HCT116 (cell line): ENCODE measurements at regions not wholly inside any gene's neighbourhood (a gene's known extent, or its start where the extent isn't known, plus 50 kb on each side); places are given as distances from the start of the nearest gene placed in this dataset.

ENCODE experiments used
- ATAC-seq: fragments of 200-7000 bp; cut with Tn5 transposase; 2 replicates; pipeline ENCODE4 v1.9.1; 2020; ENCODE audit warnings: mild to moderate bottlenecking, moderate library complexity
- BruUV-seq: library from RNA; stranded (reverse); fragments of 400-500 nt; replicated peaks from 2 replicates; lab custom pipeline; 2021; lab: Mats Ljungman, UMichigan
- CTCF ChIA-PET: fragments of 300-600 bp; sonication (Branson Sonifier 250); formaldehyde crosslinking; loops from one replicate; lab custom pipeline; 2021; ENCODE audit warnings: antibody characterized with exemption; lab: Charles Lee
- POLR2A ChIA-PET: fragments of 300-600, 350-600 bp; sonication (Branson Sonifier 250); formaldehyde crosslinking; loops from one replicate; lab custom pipeline; 2021; ENCODE audit warnings: antibody characterized with exemption; lab: Charles Lee
- RAD21 ChIA-PET, 2 experiments: fragments of 300-600 bp; sonication (Branson Sonifier 250); formaldehyde crosslinking; loops; one replicate each; lab custom pipeline; 2023; ENCODE audit warnings: low total read pairs in 2 of 2; ENCODE audit not compliant: uncharacterized antibody in 2 of 2, unreplicated experiment in 2 of 2, low non-redundant PET in 1 of 2; lab: Charles Lee
- DNase-seq: peaks from one replicate; pipeline ENCODE4 v3.0.0-alpha.2; 2010; ENCODE audit warnings: low read depth, low spot score
- H2AFZ ChIP-seq: fragments of 200-600 bp; shearing (Covaris generic), sonication (generic); 2 replicates; pipeline ENCODE4 v1.6.1; 2017; ENCODE audit warnings: low read depth, mixed run types, mixed read lengths, antibody characterized with exemption, low read length; ENCODE audit not compliant: poor library complexity, severe bottlenecking
- H3K27ac ChIP-seq: 2 replicates; pipeline ENCODE4 v1.5.1; 2012; ENCODE audit warnings: low read depth, low read length
- H3K27me3 ChIP-seq: fragments of 200-600 bp; sonication (generic); 2 replicates; pipeline ENCODE4 v1.6.1; 2016; ENCODE audit warnings: mixed run types, low read length, mixed read lengths; ENCODE audit not compliant: insufficient read depth
- H3K36me3 ChIP-seq, 2 experiments: fragments of 200-500 bp in 1 of 2; fragments of 200-600 bp in 1 of 2; sonication (Bioruptor generic) in 1 of 2; sonication (generic) in 1 of 2; 2 replicates each; pipeline versions ENCODE4 v1.5.1 to v1.6.1; 2014 to 2016; ENCODE audit warnings: low read length in 2 of 2, inconsistent platforms in 1 of 2, mixed read lengths in 1 of 2, mixed run types in 1 of 2; ENCODE audit not compliant: insufficient read depth in 2 of 2, control insufficient read depth in 1 of 2
- H3K4me1 ChIP-seq, 2 experiments: fragments of 200-600 bp in 1 of 2; sonication (generic) in 1 of 2; 2 replicates each; pipeline versions ENCODE4 v1.5.1 to v1.6.1; 2012 to 2017; ENCODE audit warnings: low read length in 2 of 2, inconsistent platforms in 1 of 2, mild to moderate bottlenecking in 1 of 2, mixed read lengths in 1 of 2, mixed run types in 1 of 2, moderate library complexity in 1 of 2; ENCODE audit not compliant: insufficient read depth in 2 of 2, control insufficient read depth in 1 of 2
- H3K4me2 ChIP-seq: fragments of 200-600 bp; sonication (generic); 2 replicates; pipeline ENCODE4 v1.6.1; 2017; ENCODE audit warnings: mixed run types, low read length, mixed read lengths
- H3K4me3 ChIP-seq, 2 experiments: fragments of 200-600 bp in 1 of 2; sonication (generic) in 1 of 2; replicated peaks in 1 of 2; 2 replicates each; pipeline ENCODE4 v1.5.1; 2011 to 2016; ENCODE audit warnings: low read length in 2 of 2, control low read depth in 1 of 2, low read depth in 1 of 2, mild to moderate bottlenecking in 1 of 2, mixed read lengths in 1 of 2, mixed run types in 1 of 2
- H3K79me2 ChIP-seq: fragments of 200-600 bp; sonication (generic); 2 replicates; pipeline ENCODE4 v1.6.1; 2017; ENCODE audit warnings: mild to moderate bottlenecking, mixed run types, low read length, moderate library complexity, mixed read lengths; ENCODE audit not compliant: insufficient read depth
- H3K9ac ChIP-seq: fragments of 200-600 bp; sonication (generic); 2 replicates; pipeline ENCODE4 v1.6.1; 2016; ENCODE audit warnings: low read length, mixed read lengths
- H3K9me2 ChIP-seq: fragments of 200-600 bp; sonication (generic), shearing (Covaris generic); 2 replicates; pipeline ENCODE4 v1.6.1; 2017; ENCODE audit warnings: mixed run types, mild to moderate bottlenecking, moderate library complexity; ENCODE audit not compliant: insufficient read depth
- H3K9me3 ChIP-seq, 2 experiments: fragments of 200-500 bp in 1 of 2; fragments of 200-600 bp in 1 of 2; sonication (Bioruptor generic) in 1 of 2; sonication (generic) in 1 of 2; 2 replicates each; pipeline ENCODE4 v1.6.1; 2014 to 2017; ENCODE audit warnings: low read length in 2 of 2, mixed read lengths in 2 of 2, inconsistent platforms in 1 of 2, low read depth in 1 of 2, mild to moderate bottlenecking in 1 of 2, mixed run types in 1 of 2, moderate library complexity in 1 of 2; ENCODE audit not compliant: control insufficient read depth in 1 of 2, insufficient read depth in 1 of 2
- H4K20me1 ChIP-seq: fragments of 200-600 bp; sonication (generic), shearing (Covaris generic); 2 replicates; pipeline ENCODE4 v1.6.1; 2017; ENCODE audit warnings: mixed run types, mild to moderate bottlenecking, moderate library complexity; ENCODE audit not compliant: insufficient read depth
- ATF3 ChIP-seq: IDR thresholded peaks from 2 replicates; pipeline ENCODE4 v1.6.1; 2012
- CBX3 ChIP-seq: IDR thresholded peaks from 2 replicates; pipeline ENCODE4 v1.6.1; 2012; ENCODE audit warnings: low read depth
- CEBPB ChIP-seq: IDR thresholded peaks from 2 replicates; pipeline ENCODE4 v1.6.1; 2012; ENCODE audit warnings: low read depth
- EZH2 ChIP-seq: fragments of 200-600 bp; sonication (generic); IDR thresholded peaks from 2 replicates; pipeline ENCODE4 v1.6.1; 2017; ENCODE audit warnings: antibody characterized with exemption, mixed run types
- EZH2phosphoT487 ChIP-seq: fragments of 200-600 bp; IDR thresholded peaks from 2 replicates; pipeline ENCODE4 v1.6.1; 2018; ENCODE audit warnings: antibody characterized with exemption, borderline replicate concordance
- RAD21 ChIP-seq: IDR thresholded peaks from 2 replicates; pipeline ENCODE4 v1.6.1; 2012; ENCODE audit warnings: low read depth, mild to moderate bottlenecking
- REST ChIP-seq: IDR thresholded peaks from 2 replicates; pipeline ENCODE4 v1.6.1; 2012; ENCODE audit warnings: low read depth
- SIN3A ChIP-seq: IDR thresholded peaks from 2 replicates; pipeline ENCODE4 v1.6.1; 2012; ENCODE audit warnings: low read depth
- SP1 ChIP-seq: IDR thresholded peaks from 2 replicates; pipeline ENCODE4 v1.6.1; 2012; ENCODE audit warnings: low read depth
- TCF7L2 ChIP-seq: IDR thresholded peaks from 2 replicates; pipeline ENCODE4 v1.7.0; 2011; ENCODE audit warnings: borderline replicate concordance, inconsistent platforms; ENCODE audit not compliant: insufficient read depth, insufficient read length; ENCODE audit errors: extremely low read depth
- intact Hi-C: fragments of 100-400 bp; cut with micrococcal nuclease; formaldehyde crosslinking; loops from 2 replicates; pipeline ENCODE4 v1.10.0; 2022
- TF ChIP-seq, protein P1 (sequence below), 3 experiments: fragments of 200-600 bp in 1 of 3; sonication (generic) in 1 of 3; IDR thresholded peaks in 2 of 3; conservative IDR thresholded peaks in 1 of 3; 2 replicates each; pipeline ENCODE4 v1.5.1; 2012 to 2017; ENCODE audit warnings: low read depth in 2 of 3, low read length in 2 of 3, antibody characterized with exemption in 1 of 3, borderline replicate concordance in 1 of 3, control low read depth in 1 of 3, mild to moderate bottlenecking in 1 of 3, mixed read lengths in 1 of 3, mixed run types in 1 of 3, moderate library complexity in 1 of 3; ENCODE audit not compliant: insufficient read depth in 1 of 3
- TF ChIP-seq, protein P2 (sequence below): IDR thresholded peaks from 2 replicates; pipeline ENCODE4 v1.6.1; 2011; ENCODE audit warnings: mild to moderate bottlenecking, low read length, moderate library complexity; ENCODE audit not compliant: insufficient replicate concordance; ENCODE audit errors: extremely low read depth

DNA sequence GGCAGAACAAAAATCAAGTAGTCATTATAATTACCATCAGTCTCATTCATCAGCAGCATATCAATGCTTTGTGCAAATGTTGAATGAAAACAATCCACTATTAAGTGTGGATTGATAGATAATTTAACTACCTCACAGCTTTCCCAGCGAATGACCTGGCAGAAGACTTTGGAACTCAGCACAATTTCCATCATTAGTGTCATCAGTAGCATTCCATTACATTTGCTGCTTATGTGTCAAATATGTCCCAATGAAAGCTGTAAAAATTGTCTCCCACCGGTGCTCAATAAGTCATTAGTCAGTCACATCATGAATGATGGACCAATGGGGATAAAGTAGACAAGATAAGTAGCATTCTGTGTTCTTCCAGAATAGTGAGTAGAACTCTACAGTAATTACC, 1513.5 kb upstream of the PRR20A start:
- Histone ChIP-seq H3K27me3 (no peaks in the 10 kb centered on the region), H3K4me2 (no peak overlapping the region), H3K4me3 (no peak overlapping the region), H3K36me3 (no peaks in the 10 kb centered on the region)
- no peak for ATAC-seq
- DNase-seq: no peak
- RAD21 ChIA-PET: no interaction called here
- POLR2A ChIA-PET: no interaction called here
- TF ChIP-seq EZH2phosphoT487 (no peak), CEBPB (no peak), CBX3 (no peak), ATF3 (no peak), EZH2 (no peak), SP1 (no peak), TCF7L2 (no peak)
- TF ChIP-seq, protein P1, sequence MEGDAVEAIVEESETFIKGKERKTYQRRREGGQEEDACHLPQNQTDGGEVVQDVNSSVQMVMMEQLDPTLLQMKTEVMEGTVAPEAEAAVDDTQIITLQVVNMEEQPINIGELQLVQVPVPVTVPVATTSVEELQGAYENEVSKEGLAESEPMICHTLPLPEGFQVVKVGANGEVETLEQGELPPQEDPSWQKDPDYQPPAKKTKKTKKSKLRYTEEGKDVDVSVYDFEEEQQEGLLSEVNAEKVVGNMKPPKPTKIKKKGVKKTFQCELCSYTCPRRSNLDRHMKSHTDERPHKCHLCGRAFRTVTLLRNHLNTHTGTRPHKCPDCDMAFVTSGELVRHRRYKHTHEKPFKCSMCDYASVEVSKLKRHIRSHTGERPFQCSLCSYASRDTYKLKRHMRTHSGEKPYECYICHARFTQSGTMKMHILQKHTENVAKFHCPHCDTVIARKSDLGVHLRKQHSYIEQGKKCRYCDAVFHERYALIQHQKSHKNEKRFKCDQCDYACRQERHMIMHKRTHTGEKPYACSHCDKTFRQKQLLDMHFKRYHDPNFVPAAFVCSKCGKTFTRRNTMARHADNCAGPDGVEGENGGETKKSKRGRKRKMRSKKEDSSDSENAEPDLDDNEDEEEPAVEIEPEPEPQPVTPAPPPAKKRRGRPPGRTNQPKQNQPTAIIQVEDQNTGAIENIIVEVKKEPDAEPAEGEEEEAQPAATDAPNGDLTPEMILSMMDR (IDR thresholded peaks at IDR 0.05 in 2 of 3, conservative IDR thresholded peaks at IDR 0.05 in 1 of 3; ENCODE audit: borderline replicate concordance in 1 of 3, insufficient read depth in 1 of 3, low read depth in 2 of 3, low read length in 2 of 3): no peak
- TF ChIP-seq, all 23 proteins: peak for 0
- no peak overlapping the region for H2AFZ ChIP-seq
- intact Hi-C loops: no loop called here
- BruUV-seq: no TSS peak
- H3K9me2 ChIP-seq: no peaks in the 10 kb centered on the region
- H3K27ac ChIP-seq: no peak overlapping the region
- CTCF ChIA-PET: no interaction called here
- no peaks in the 10 kb centered on the region for H4K20me1 ChIP-seq
- H3K4me1 ChIP-seq: no peaks in the 10 kb centered on the region
- H3K9me3 ChIP-seq: peaks cover 7 to 37% of the 10 kb centered on the region in 2 experiments; a peak in 3 of 4 replicates
- H3K79me2 ChIP-seq: no peaks in the 10 kb centered on the region
- no peak overlapping the region for H3K9ac ChIP-seq

DNA sequence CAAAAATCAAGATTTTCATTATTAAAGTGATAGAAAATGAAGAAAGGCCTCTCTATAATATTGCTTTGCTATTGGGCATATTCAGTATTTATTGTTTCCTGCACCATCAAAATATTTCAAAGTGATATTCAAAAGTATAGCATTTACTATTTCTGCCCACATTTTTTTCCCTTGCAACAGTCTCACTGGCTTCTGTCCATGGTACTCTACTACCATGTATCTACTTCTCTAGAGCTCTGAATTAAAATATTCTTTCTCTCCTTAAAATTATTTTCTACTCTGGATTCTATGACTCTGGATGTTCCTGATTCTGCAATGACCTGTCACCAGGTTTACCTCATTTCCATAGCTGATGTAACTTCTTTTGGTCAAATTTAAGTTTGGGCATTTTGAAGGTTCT, 1508.3 kb upstream of the PRR20A start:
- Histone ChIP-seq H2AFZ (no peak overlapping the region), H4K20me1 (no peaks in the 10 kb centered on the region), H3K4me2 (no peak overlapping the region), H3K4me1 (no peaks in the 10 kb centered on the region), H3K27ac (no peak overlapping the region), H3K27me3 (no peaks in the 10 kb centered on the region), H3K36me3 (no peaks in the 10 kb centered on the region), H3K9me3 (peaks cover 3 to 24% of the 10 kb centered on the region in 2 experiments; a peak in 2 of 4 replicates), H3K9ac (no peak overlapping the region), H3K79me2 (no peaks in the 10 kb centered on the region), H3K9me2 (no peaks in the 10 kb centered on the region), H3K4me3 (no peak overlapping the region)
- ChIA-PET CTCF (no interaction called here), POLR2A (no interaction called here), RAD21 (no interaction called here)
- no TSS peak for BruUV-seq
- DNase-seq: no peak
- no peak for ATAC-seq
- intact Hi-C loops: no loop called here
- TF ChIP-seq EZH2phosphoT487 (no peak), SIN3A (no peak), RAD21 (no peak), CBX3 (no peak), CEBPB (no peak), REST (no peak), EZH2 (no peak)
- TF ChIP-seq, protein P2, sequence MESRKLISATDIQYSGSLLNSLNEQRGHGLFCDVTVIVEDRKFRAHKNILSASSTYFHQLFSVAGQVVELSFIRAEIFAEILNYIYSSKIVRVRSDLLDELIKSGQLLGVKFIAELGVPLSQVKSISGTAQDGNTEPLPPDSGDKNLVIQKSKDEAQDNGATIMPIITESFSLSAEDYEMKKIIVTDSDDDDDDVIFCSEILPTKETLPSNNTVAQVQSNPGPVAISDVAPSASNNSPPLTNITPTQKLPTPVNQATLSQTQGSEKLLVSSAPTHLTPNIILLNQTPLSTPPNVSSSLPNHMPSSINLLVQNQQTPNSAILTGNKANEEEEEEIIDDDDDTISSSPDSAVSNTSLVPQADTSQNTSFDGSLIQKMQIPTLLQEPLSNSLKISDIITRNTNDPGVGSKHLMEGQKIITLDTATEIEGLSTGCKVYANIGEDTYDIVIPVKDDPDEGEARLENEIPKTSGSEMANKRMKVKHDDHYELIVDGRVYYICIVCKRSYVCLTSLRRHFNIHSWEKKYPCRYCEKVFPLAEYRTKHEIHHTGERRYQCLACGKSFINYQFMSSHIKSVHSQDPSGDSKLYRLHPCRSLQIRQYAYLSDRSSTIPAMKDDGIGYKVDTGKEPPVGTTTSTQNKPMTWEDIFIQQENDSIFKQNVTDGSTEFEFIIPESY: no peak
